NCI-H1417 (cell line): ENCODE measurements at regions not wholly inside any gene's neighbourhood (a gene's known extent, or its start where the extent isn't known, plus 50 kb on each side); places are given as distances from the start of the nearest gene placed in this dataset.

ENCODE experiments used
- DNase-seq, 3 experiments: peaks; one replicate each; lab custom pipeline; 2025; lab: John Stamatoyannopoulos, UW

- DNase-seq = no peak
Measured at GRCh38 chr2:6459138-6459537, 406.6 kb downstream of the CMPK2 start.

GRCh38 chr2:6470518-6470917 is 395.2 kb downstream of the CMPK2 start:
- no peak for DNase-seq

- DNase-seq = no peak
Measured at GRCh38 chr2:6471419-6471818, 394.3 kb downstream of the CMPK2 start.

- no peak for DNase-seq
Measured at GRCh38 chr2:6474161-6475140, 391.3 kb downstream of the CMPK2 start.

- no peak for DNase-seq
Measured at GRCh38 chr2:6475155-6475940, 390.4 kb downstream of the CMPK2 start.

GRCh38 chr2:6480514-6480913 is 385.2 kb downstream of the CMPK2 start:
- no peak for DNase-seq

GRCh38 chr2:6482256-6482655 is 383.5 kb downstream of the CMPK2 start:
- no peak for DNase-seq

- no peak for DNase-seq
Measured at GRCh38 chr2:6487765-6488164, 377.9 kb downstream of the CMPK2 start.

GRCh38 chr2:6492573-6492972 is 373.1 kb downstream of the CMPK2 start:
- DNase-seq = peak in 1 of 3 experiments; percentile 9

- no peak for DNase-seq
Measured at GRCh38 chr2:6493266-6493665, 372.4 kb downstream of the CMPK2 start.

GRCh38 chr2:6493669-6494068 is 372.0 kb downstream of the CMPK2 start:
- DNase-seq = no peak

- no peak for DNase-seq
Measured at GRCh38 chr2:6495466-6495865, 370.2 kb downstream of the CMPK2 start.

GRCh38 chr2:6496376-6496775 is 369.3 kb downstream of the CMPK2 start:
- DNase-seq = no peak

GRCh38 chr2:6497048-6497447 is 368.7 kb downstream of the CMPK2 start:
- DNase-seq = peak in 1 of 3 experiments; percentile 52

- DNase-seq = no peak
Measured at GRCh38 chr2:6498841-6499240, 366.9 kb downstream of the CMPK2 start.

- no peak for DNase-seq
Measured at GRCh38 chr2:6499691-6500090, 366.0 kb downstream of the CMPK2 start.

- no peak for DNase-seq
Measured at GRCh38 chr2:6506361-6506794, 359.3 kb downstream of the CMPK2 start.

- DNase-seq = no peak
Measured at GRCh38 chr2:6506859-6507258, 358.8 kb downstream of the CMPK2 start.

- no peak for DNase-seq
Measured at GRCh38 chr2:6510532-6510931, 355.2 kb downstream of the CMPK2 start.

GRCh38 chr2:6512589-6512988 is 353.1 kb downstream of the CMPK2 start:
- DNase-seq = no peak

GRCh38 chr2:6516674-6517073 is 349.0 kb downstream of the CMPK2 start:
- no peak for DNase-seq

- DNase-seq = no peak
Measured at GRCh38 chr2:6518361-6518760, 347.3 kb downstream of the CMPK2 start.

GRCh38 chr2:6523476-6523875 is 342.2 kb downstream of the CMPK2 start:
- DNase-seq = no peak
